Activated B cell treated with CpG ODN at 0.5 μM for 24 hours (primary cell): ENCODE measurements at regions not wholly inside any gene's neighbourhood (a gene's known extent, or its start where the extent isn't known, plus 50 kb on each side); places are given as distances from the start of the nearest gene placed in this dataset.

Source experiments
- ATAC-seq: fragments of 200-7000 bp; cut with Tn5 transposase; one replicate; pipeline ENCODE4 v1.10.0; 2021; ENCODE audit warnings: low read depth, mild to moderate bottlenecking, moderate library complexity
- CTCF ChIA-PET: fragments of 350-600 bp; sonication (Branson Sonifier 250); formaldehyde crosslinking; loops from one replicate; lab custom pipeline; 2021; ENCODE audit warnings: antibody characterized with exemption; lab: Charles Lee
- POLR2A ChIA-PET: fragments of 350-600 bp; sonication (Branson Sonifier 250); formaldehyde crosslinking; loops from one replicate; lab custom pipeline; 2021; ENCODE audit warnings: antibody characterized with exemption; lab: Charles Lee
- DNase-seq: peaks from one replicate; pipeline ENCODE4 v3.0.0; 2022
- H3K27ac Mint-ChIP-seq: one replicate; pipeline ENCODE4 v1.8.0; 2020; ENCODE audit warnings: mixed read lengths
- H3K27me3 Mint-ChIP-seq: one replicate; pipeline ENCODE4 v1.8.0; 2021; ENCODE audit warnings: mixed read lengths
- H3K36me3 Mint-ChIP-seq: one replicate; pipeline ENCODE4 v1.8.0; 2021; ENCODE audit warnings: low read depth, mixed read lengths
- H3K4me1 Mint-ChIP-seq: one replicate; pipeline ENCODE4 v1.8.0; 2021; ENCODE audit warnings: mixed read lengths
- H3K4me3 Mint-ChIP-seq: one replicate; pipeline ENCODE4 v1.8.0; 2020; ENCODE audit warnings: mild to moderate bottlenecking, mixed read lengths
- H3K9me3 Mint-ChIP-seq: one replicate; pipeline ENCODE4 v1.8.0; 2020; ENCODE audit warnings: mixed read lengths
- intact Hi-C: fragments of 100-400 bp; cut with micrococcal nuclease; formaldehyde crosslinking; loops from one replicate; pipeline ENCODE4 v1.15.1; 2024
- TF ChIP-seq, protein P1 (sequence below): fragments of 200-600 bp; IDR thresholded peaks from one replicate; pipeline ENCODE4 v1.8.0; 2022; ENCODE audit warnings: antibody characterized with exemption, mild to moderate bottlenecking

DNA sequence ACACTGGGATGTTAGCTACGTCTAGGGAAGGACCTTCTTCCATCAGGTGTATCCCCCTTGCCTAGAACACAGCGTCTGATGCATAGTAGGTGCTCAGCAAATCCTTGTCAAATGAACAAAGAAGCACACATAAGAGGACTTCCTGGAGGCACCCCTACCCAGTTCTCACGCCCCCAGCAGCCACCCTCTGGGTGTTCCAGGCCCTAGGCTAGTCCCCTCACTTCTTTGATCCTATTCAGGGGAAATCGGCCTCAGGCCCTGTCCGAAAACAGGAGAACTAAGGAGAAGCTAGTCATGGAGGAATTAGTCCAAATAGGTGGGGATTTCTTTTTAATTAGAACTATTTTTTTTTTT lies 84.7 kb upstream of the SIRPA start:
- H3K27me3 Mint-ChIP-seq = no peaks in the 10 kb centered on the region

DNA sequence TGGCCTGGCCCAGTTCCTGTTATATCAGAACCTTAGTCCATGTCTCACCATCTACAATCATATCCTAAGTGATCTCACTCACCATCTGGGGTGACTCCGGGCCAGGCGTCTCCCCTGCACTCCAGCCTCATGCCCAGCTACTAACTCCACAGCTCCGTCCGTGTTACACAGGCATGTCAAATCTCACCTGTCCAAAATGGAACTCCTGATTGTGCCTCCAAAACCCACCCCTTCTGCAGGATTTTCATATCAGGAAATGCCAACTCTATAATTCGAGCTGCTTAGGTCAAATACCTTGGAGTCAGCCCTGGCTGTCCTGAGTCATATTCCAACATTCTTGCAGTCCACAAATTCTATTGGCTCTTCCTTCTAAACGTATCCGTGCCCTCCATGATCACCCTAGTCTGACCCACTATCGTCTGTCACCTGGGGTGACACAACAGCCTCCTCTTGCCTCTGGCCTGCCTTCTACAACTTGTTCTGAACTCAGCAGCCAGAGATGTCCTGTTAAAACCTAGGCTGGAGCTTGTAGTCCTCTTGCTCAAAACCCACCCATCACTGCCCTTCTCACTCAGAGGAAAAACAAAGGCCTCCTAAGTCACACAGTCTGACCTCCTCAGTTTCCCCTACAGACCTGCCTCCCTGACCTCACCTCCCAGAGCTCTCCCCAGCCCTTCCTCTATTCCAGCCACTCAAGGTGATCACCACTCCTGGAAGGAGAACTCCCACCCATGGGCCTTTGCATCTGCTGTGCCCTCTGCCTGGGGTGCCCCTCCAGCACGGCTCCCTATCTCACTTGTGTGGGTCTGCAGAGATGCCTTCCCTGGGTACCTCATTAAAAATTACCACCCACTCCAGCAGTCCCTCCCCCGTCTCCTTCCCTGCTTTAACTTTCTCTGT lies 85.3 kb upstream of the SIRPA start:
- peaks cover 37% of the 10 kb centered on the region for H3K4me1 Mint-ChIP-seq
- TF ChIP-seq, protein P1, sequence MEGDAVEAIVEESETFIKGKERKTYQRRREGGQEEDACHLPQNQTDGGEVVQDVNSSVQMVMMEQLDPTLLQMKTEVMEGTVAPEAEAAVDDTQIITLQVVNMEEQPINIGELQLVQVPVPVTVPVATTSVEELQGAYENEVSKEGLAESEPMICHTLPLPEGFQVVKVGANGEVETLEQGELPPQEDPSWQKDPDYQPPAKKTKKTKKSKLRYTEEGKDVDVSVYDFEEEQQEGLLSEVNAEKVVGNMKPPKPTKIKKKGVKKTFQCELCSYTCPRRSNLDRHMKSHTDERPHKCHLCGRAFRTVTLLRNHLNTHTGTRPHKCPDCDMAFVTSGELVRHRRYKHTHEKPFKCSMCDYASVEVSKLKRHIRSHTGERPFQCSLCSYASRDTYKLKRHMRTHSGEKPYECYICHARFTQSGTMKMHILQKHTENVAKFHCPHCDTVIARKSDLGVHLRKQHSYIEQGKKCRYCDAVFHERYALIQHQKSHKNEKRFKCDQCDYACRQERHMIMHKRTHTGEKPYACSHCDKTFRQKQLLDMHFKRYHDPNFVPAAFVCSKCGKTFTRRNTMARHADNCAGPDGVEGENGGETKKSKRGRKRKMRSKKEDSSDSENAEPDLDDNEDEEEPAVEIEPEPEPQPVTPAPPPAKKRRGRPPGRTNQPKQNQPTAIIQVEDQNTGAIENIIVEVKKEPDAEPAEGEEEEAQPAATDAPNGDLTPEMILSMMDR = no peak
- DNase-seq (no peak), ATAC-seq (no peak)
- no peak overlapping the region for H3K4me3 Mint-ChIP-seq
- no peaks in the 10 kb centered on the region for H3K36me3 Mint-ChIP-seq
- H3K27ac Mint-ChIP-seq = peak overlapping the region; percentile 24
- H3K27me3 Mint-ChIP-seq = no peaks in the 10 kb centered on the region
- CTCF ChIA-PET = interaction anchor here (1.5 kb wide), 1 partner anchor 7 kb away, joined by 6 read pairs; no protein-coding TSS in a partner anchor
- intact Hi-C loops = no loop called here
- POLR2A ChIA-PET = interaction anchor here (1.0 to 1.2 kb wide), 2 partner anchors 12 to 61 kb away, joined by 3 read pairs; no protein-coding TSS in a partner anchor
- H3K9me3 Mint-ChIP-seq = no peaks in the 10 kb centered on the region

More for the DNA sequence above, 84.7 kb upstream of the SIRPA start:
- Mint-ChIP-seq H3K9me3 (no peaks in the 10 kb centered on the region), H3K4me3 (no peak overlapping the region), H3K27ac (no peak overlapping the region), H3K36me3 (no peaks in the 10 kb centered on the region), H3K4me1 (peaks cover 37% of the 10 kb centered on the region)
- intact Hi-C loops = no loop called here
- ChIA-PET POLR2A (interaction anchor here (0.6 to 1.2 kb wide), 4 partner anchors 12 to 60 kb away, joined by 3 to 5 read pairs (median 4); no protein-coding TSS in a partner anchor), CTCF (interaction anchor here (1.0 to 1.5 kb wide), 2 partner anchors 8 to 397 kb away, joined by 3 to 6 read pairs; no protein-coding TSS in a partner anchor)
- TF ChIP-seq, protein P1 = no peak
- DNase-seq (no peak), ATAC-seq (no peak)

DNA sequence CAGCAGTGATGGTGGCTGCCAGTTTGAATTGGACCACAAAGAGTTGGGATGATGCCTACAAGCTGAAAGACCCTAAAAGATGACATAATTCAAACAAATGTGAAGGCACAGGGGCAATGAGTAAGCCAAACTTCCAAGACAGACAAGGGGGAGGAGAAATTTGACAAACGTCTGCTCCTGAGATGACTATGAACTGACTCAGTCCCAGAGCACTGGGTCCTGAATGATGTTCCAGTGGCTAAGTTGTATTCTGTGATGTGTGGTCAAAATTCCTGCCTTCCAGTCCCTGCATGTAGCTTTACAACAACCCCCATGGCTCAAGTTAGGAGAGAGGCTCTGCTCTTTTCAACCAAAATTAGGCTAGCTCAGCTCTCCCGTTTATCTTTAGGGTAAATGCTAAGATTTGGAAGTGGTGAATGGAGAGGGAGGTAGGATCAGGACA lies 86.1 kb upstream of the SIRPA start:
- ChIA-PET CTCF (no interaction called here), POLR2A (no interaction called here)
- TF ChIP-seq, protein P1 = no peak
- DNase-seq = no peak
- Mint-ChIP-seq H3K27ac (peak overlapping the region; percentile 19), H3K4me3 (no peak overlapping the region), H3K9me3 (no peaks in the 10 kb centered on the region), H3K36me3 (no peaks in the 10 kb centered on the region), H3K27me3 (no peaks in the 10 kb centered on the region), H3K4me1 (peaks cover 44% of the 10 kb centered on the region)
- intact Hi-C loops = no loop called here
- ATAC-seq = no peak

DNA sequence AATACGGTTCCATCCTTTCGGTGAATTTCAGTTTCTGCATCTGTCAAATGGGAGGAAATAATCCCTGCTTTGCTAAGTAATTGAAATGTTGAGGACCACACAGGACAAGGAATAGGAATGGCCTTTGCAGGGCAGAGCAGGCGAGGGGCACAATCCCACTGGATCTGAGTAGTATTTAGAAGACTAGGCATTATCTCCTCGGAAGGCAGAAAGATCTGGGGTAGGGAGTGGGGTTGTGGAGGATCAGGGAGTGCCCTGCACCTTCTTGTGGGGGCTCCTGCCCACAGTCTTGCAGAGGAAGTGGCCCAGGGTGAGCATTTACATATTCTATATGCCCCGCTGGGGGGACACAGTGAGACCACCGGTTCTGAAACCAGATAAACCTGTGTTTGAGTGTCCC lies 87.1 kb upstream of the SIRPA start:
- intact Hi-C loops = no loop called here
- no peaks in the 10 kb centered on the region for H3K36me3 Mint-ChIP-seq
- H3K27ac Mint-ChIP-seq = no peak overlapping the region
- H3K4me1 Mint-ChIP-seq = peaks cover 48% of the 10 kb centered on the region
- ChIA-PET CTCF (no interaction called here), POLR2A (no interaction called here)
- no peaks in the 10 kb centered on the region for H3K27me3 Mint-ChIP-seq
- H3K4me3 Mint-ChIP-seq = no peak overlapping the region
- no peak for ATAC-seq
- no peak for DNase-seq
- H3K9me3 Mint-ChIP-seq = no peaks in the 10 kb centered on the region
- TF ChIP-seq, protein P1 = no peak

DNA sequence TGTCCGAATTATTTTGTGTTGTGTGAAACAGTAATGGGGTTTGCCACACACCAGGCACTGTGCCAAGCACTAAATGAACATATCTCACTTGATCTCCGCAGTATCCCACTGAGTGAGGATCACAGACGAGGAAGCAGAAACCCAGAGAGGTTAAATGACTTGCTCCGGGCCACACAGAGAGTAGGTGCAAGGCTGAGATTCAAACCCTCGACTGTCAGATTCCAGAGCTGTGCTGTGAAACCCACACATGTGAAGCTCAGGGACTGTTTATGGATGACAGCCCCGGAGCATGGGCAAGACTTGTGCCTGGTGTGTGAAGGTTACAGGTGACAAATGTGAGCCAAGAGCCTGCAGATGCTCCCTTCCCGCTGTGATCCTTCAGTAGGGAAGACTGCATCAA lies 87.8 kb upstream of the SIRPA start:
- TF ChIP-seq, protein P1 = no peak
- intact Hi-C loops = no loop called here
- H3K27ac Mint-ChIP-seq = no peak overlapping the region
- no peaks in the 10 kb centered on the region for H3K36me3 Mint-ChIP-seq
- H3K4me3 Mint-ChIP-seq = no peak overlapping the region
- peaks cover 52% of the 10 kb centered on the region for H3K4me1 Mint-ChIP-seq
- ChIA-PET CTCF (no interaction called here), POLR2A (no interaction called here)
- ATAC-seq (no peak), DNase-seq (no peak)
- H3K27me3 Mint-ChIP-seq = no peaks in the 10 kb centered on the region
- no peaks in the 10 kb centered on the region for H3K9me3 Mint-ChIP-seq
